ENCODE measurements at regions not wholly inside any gene's neighbourhood (a gene's known extent, or its start where the extent isn't known, plus 50 kb on each side); places are given as distances from the start of the nearest gene placed in this dataset.
A peak's percentile ranks its signal among the peaks of the same experiment; 100 is the strongest.

GRCh38 chr5:115377468-115378217 lies 81.2 kb upstream of the CCDC112 start:
- peak; percentile 79 for DNase-seq (ENCODE audit: low read depth, low spot score)

- DNase-seq (ENCODE audit: low read depth, low spot score) = no peak
Observed at GRCh38 chr5:115375893-115376292, 79.4 kb upstream of the CCDC112 start.

- no peak for DNase-seq (ENCODE audit: low read depth, low spot score)
Observed at GRCh38 chr5:115374057-115374775, 77.8 kb upstream of the CCDC112 start.

GRCh38 chr5:115372146-115372545 lies 75.7 kb upstream of the CCDC112 start:
- no peak for DNase-seq (ENCODE audit: low read depth, low spot score)

GRCh38 chr5:115369430-115370144 lies 73.1 kb upstream of the CCDC112 start:
- no peak for DNase-seq (ENCODE audit: low read depth, low spot score)

- peak; percentile 77 for DNase-seq (ENCODE audit: low read depth, low spot score)
Observed at GRCh38 chr5:115366223-115366622, 69.8 kb upstream of the CCDC112 start.

GRCh38 chr5:115363879-115364278 lies 67.4 kb upstream of the CCDC112 start:
- DNase-seq (ENCODE audit: low read depth, low spot score) = no peak

GRCh38 chr5:115360046-115360685 lies 63.7 kb upstream of the CCDC112 start:
- peak; percentile 56 for DNase-seq (ENCODE audit: low read depth, low spot score)

GRCh38 chr5:115355767-115356381 lies 59.4 kb upstream of the CCDC112 start:
- DNase-seq (ENCODE audit: low read depth, low spot score) = no peak

- no peak for DNase-seq (ENCODE audit: low read depth, low spot score)
Observed at GRCh38 chr5:115355095-115355494, 58.6 kb upstream of the CCDC112 start.

- no peak for DNase-seq (ENCODE audit: low read depth, low spot score)
Observed at GRCh38 chr5:115354246-115354645, 57.8 kb upstream of the CCDC112 start.

- DNase-seq (ENCODE audit: low read depth, low spot score) = no peak
Observed at GRCh38 chr5:115352571-115352970, 56.1 kb upstream of the CCDC112 start.

GRCh38 chr5:115351356-115352195 lies 55.1 kb upstream of the CCDC112 start:
- peak; percentile 57 for DNase-seq (ENCODE audit: low read depth, low spot score)

- no peak for DNase-seq (ENCODE audit: low read depth, low spot score)
Observed at GRCh38 chr5:115350894-115351293, 54.4 kb upstream of the CCDC112 start.

GRCh38 chr5:115349001-115349817 lies 52.8 kb upstream of the CCDC112 start:
- DNase-seq (ENCODE audit: low read depth, low spot score) = peak; percentile 85

- DNase-seq (ENCODE audit: low read depth, low spot score) = no peak
Observed at GRCh38 chr5:115348175-115348574, 51.7 kb upstream of the CCDC112 start.
